GM13976 (cell line): ENCODE measurements at regions not wholly inside any gene's neighbourhood (a gene's known extent, or its start where the extent isn't known, plus 50 kb on each side); places are given as distances from the start of the nearest gene placed in this dataset.

Experiments
- DNase-seq: peaks from one replicate; pipeline ENCODE4 v3.0.0; 2012; ENCODE audit warnings: low spot score
- CTCF ChIP-seq: IDR thresholded peaks from 2 replicates; pipeline ENCODE4 v1.5.1; 2012; ENCODE audit warnings: borderline replicate concordance, mild to moderate bottlenecking; ENCODE audit not compliant: insufficient read depth; ENCODE audit errors: extremely low read depth, missing control alignments, control extremely low read depth
- in situ Hi-C: fragments of 300-500 bp; cut with MboI; formaldehyde crosslinking; loops from one replicate; pipeline ENCODE4 v1.12.0; 2022; ENCODE audit warnings: low sequenced_read_pairs, mixed read lengths, inconsistent platforms; ENCODE audit not compliant: unreplicated experiment

DNA sequence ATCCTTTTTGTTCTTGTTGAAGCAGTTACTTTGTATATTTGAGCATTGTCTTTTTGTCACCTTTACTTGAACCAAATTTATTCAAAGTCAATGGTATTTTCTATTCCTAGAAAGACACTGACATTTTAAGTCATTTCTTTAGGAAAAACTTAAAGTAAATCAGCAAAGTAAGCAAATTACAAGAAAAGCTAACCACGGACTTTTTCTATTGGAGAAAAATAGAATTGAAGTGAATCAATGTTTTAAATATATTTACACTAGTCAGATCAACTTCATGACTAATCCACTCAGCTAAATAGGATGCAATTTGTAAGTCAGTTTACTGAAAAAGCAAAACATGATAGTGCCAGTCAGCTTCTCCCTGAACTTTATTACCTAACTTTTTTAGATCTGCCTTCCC, 733.8 kb upstream of the ALCAM start:
- in situ Hi-C loops: no loop called here

GRCh38 chr3:104635872-104636580, 730.7 kb upstream of the ALCAM start:
- in situ Hi-C loops: no loop called here
- no peak for DNase-seq

More for the DNA sequence above, 733.8 kb upstream of the ALCAM start:
- DNase-seq: no peak
- no peak for TF ChIP-seq CTCF

DNA sequence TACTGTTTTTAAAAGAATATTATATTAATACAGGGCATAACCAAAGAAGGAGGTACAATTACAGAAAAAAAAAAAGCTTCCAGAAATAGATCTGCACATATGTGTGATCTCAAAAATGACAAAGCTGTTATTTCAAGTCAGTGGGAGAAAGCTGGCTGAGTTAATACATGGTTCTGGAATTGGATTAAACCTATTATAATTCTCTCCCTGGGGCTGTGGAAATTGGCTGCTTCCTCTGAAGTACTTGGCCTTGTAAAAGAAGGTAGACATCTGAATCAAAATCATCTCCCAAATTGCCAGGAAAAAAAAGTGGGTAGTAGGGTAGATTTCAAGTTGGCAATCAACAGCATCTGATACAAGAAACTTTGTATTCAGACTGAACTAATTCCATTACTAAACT, 723.9 kb upstream of the ALCAM start:
- in situ Hi-C loops: no loop called here
- no peak for DNase-seq
- TF ChIP-seq CTCF: no peak

More at GRCh38 chr3:104635872-104636580, 730.7 kb upstream of the ALCAM start:
- no peak for TF ChIP-seq CTCF

- TF ChIP-seq CTCF: no peak
- in situ Hi-C loops: no loop called here
- DNase-seq: no peak
These were observed 720.5 kb upstream of the ALCAM start for GRCh38 chr3:104646196-104646595.

DNA sequence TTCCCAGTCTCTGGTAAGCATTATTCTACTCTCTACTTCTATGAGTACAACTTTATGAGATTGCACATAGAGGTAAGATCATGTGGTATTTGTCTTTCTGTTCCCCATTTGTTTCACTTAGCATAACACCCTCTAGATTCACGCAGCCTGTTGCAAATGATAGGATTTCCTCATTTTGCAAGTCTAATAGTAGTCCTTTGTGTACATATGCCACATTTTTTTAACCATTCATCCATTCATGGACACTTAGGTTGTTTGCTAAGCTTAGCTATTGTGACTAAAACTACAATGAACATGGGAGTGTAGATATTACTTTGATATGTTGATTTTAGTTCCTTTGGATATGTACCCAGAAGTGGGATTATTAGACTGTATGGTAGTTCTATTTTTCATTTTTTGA, 717.9 kb upstream of the ALCAM start:
- no peak for TF ChIP-seq CTCF
- DNase-seq: no peak
- in situ Hi-C loops: no loop called here

GRCh38 chr3:104669083-104669482, 697.6 kb upstream of the ALCAM start:
- no peak for DNase-seq
- in situ Hi-C loops: no loop called here
- no peak for TF ChIP-seq CTCF
